Astrocyte (in vitro differentiated cells and primary cell): ENCODE measurements at regions not wholly inside any gene's neighbourhood (a gene's known extent, or its start where the extent isn't known, plus 50 kb on each side); places are given as distances from the start of the nearest gene placed in this dataset.

Experiments used
- DNase-seq: peaks from one replicate; pipeline ENCODE4 v3.0.0-alpha.2; 2010; ENCODE audit warnings: low read depth
- FAIRE-seq: peaks from 2 replicates; lab custom pipeline; 2011; peaks lifted over from hg19 to GRCh38; lab: Jason Lieb, UNC
- H2AFZ ChIP-seq: 2 replicates; pipeline ENCODE4 v1.6.0; 2012; ENCODE audit warnings: low read depth, low read length, inconsistent platforms
- H3K27ac ChIP-seq: 2 replicates; pipeline ENCODE4 v1.5.1; 2011; ENCODE audit warnings: low read depth, low read length, inconsistent platforms
- H3K27me3 ChIP-seq: 2 replicates; pipeline ENCODE4 v1.6.0; 2011; ENCODE audit warnings: low read length, inconsistent platforms; ENCODE audit not compliant: insufficient read depth
- H3K36me3 ChIP-seq: 2 replicates; pipeline ENCODE4 v1.5.1; 2011; ENCODE audit warnings: low read length, inconsistent platforms; ENCODE audit not compliant: insufficient read depth
- H3K4me1 ChIP-seq: 2 replicates; pipeline ENCODE4 v1.5.1; 2011; ENCODE audit warnings: low read length, inconsistent platforms; ENCODE audit not compliant: insufficient read depth
- H3K4me2 ChIP-seq: 2 replicates; pipeline ENCODE4 v1.6.0; 2012; ENCODE audit warnings: low read length, inconsistent platforms
- H3K4me3 ChIP-seq: 2 replicates; pipeline ENCODE4 v1.5.1; 2011; ENCODE audit warnings: low read depth, mild to moderate bottlenecking, low read length, inconsistent platforms; ENCODE audit not compliant: insufficient read depth
- H3K79me2 ChIP-seq: 2 replicates; pipeline ENCODE4 v1.6.0; 2012; ENCODE audit warnings: mild to moderate bottlenecking, low read length, inconsistent platforms; ENCODE audit not compliant: insufficient read depth
- H3K9ac ChIP-seq: 2 replicates; pipeline ENCODE4 v1.6.0; 2012; ENCODE audit warnings: mild to moderate bottlenecking, low read length, inconsistent platforms
- H3K9me3 ChIP-seq: 2 replicates; pipeline ENCODE4 v1.5.1; 2012; ENCODE audit warnings: low read depth, mild to moderate bottlenecking, low read length, inconsistent platforms; ENCODE audit not compliant: insufficient read depth
- H4K20me1 ChIP-seq: 2 replicates; pipeline ENCODE4 v1.6.0; 2012; ENCODE audit warnings: low read length, inconsistent platforms; ENCODE audit not compliant: insufficient read depth
- H3K27ac Mint-ChIP-seq: one replicate; pipeline ENCODE4 v1.8.0; 2021; ENCODE audit warnings: mild to moderate bottlenecking, mixed read lengths; ENCODE audit not compliant: unreplicated experiment
- H3K27me3 Mint-ChIP-seq: one replicate; pipeline ENCODE4 v1.8.0; 2021; ENCODE audit warnings: low read depth, mixed read lengths; ENCODE audit not compliant: unreplicated experiment
- H3K36me3 Mint-ChIP-seq: one replicate; pipeline ENCODE4 v1.8.0; 2021; ENCODE audit warnings: low read depth, mixed read lengths; ENCODE audit not compliant: unreplicated experiment
- H3K4me1 Mint-ChIP-seq: one replicate; pipeline ENCODE4 v1.8.0; 2021; ENCODE audit warnings: low read depth, mixed read lengths; ENCODE audit not compliant: unreplicated experiment
- H3K4me3 Mint-ChIP-seq: one replicate; pipeline ENCODE4 v1.8.0; 2021; ENCODE audit warnings: mild to moderate bottlenecking, moderate library complexity, mixed read lengths; ENCODE audit not compliant: unreplicated experiment
- H3K9me3 Mint-ChIP-seq: one replicate; pipeline ENCODE4 v1.8.0; 2021; ENCODE audit warnings: mild to moderate bottlenecking, mixed read lengths; ENCODE audit not compliant: unreplicated experiment
- CTCF ChIP-seq: IDR thresholded peaks from 2 replicates; pipeline ENCODE4 v1.5.1; 2011; ENCODE audit warnings: low read depth, mild to moderate bottlenecking, inconsistent platforms, low read length, moderate library complexity; ENCODE audit not compliant: insufficient read depth
- EZH2 ChIP-seq: IDR thresholded peaks from 2 replicates; pipeline ENCODE4 v1.6.1; 2012; ENCODE audit warnings: mild to moderate bottlenecking, low read length, inconsistent platforms; ENCODE audit not compliant: insufficient read depth

DNA sequence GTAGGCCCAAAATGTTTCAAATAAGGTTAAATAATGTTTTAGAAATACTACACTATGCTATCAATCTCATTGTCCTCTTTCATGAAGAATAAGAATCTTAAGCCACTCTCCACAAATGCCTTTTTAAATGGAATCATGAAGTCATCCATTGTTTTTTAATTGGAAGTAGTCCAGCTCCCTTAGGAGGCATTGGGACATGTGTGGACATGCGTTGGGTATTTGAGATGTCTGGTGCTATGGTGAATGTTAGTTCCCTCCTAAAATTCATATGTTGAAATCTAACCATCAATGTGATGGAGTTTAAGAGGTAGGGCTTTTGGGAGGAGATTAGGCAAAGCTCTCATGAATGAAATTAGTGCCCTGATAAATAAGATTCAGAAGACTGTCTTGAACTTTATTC is 289.0 kb downstream of the C4orf33 start:
- no peaks in the 10 kb centered on the region for H3K27me3 ChIP-seq
- DNase-seq (no peak), FAIRE-seq (no peak)
- no peak overlapping the region for H3K4me2 ChIP-seq
- no peaks in the 10 kb centered on the region for H3K9me3 ChIP-seq
- H2AFZ ChIP-seq = no peak overlapping the region
- H3K79me2 ChIP-seq = no peaks in the 10 kb centered on the region
- Mint-ChIP-seq H3K4me3 (no peak overlapping the region), H3K27me3 (peaks cover 2% of the 10 kb centered on the region), H3K4me1 (no peaks in the 10 kb centered on the region), H3K36me3 (no peaks in the 10 kb centered on the region), H3K9me3 (peaks cover 4% of the 10 kb centered on the region), H3K27ac (peak overlapping the region; percentile 8)
- H3K9ac ChIP-seq = no peak overlapping the region
- TF ChIP-seq EZH2 = no peak
- no peak for TF ChIP-seq CTCF
- H4K20me1 ChIP-seq = no peaks in the 10 kb centered on the region
- no peaks in the 10 kb centered on the region for H3K36me3 ChIP-seq
- H3K4me3 ChIP-seq = no peak overlapping the region
- no peaks in the 10 kb centered on the region for H3K4me1 ChIP-seq
- H3K27ac ChIP-seq = no peak overlapping the region

- no peaks in the 10 kb centered on the region for H3K36me3 ChIP-seq
- H2AFZ ChIP-seq = no peak overlapping the region
- no peak for TF ChIP-seq EZH2
- no peak for TF ChIP-seq CTCF
- no peak overlapping the region for H3K27ac ChIP-seq
- H4K20me1 ChIP-seq = no peaks in the 10 kb centered on the region
- H3K4me3 ChIP-seq = no peak overlapping the region
- no peaks in the 10 kb centered on the region for H3K36me3 Mint-ChIP-seq
- H3K4me3 Mint-ChIP-seq = no peak overlapping the region
- FAIRE-seq (no peak), DNase-seq (no peak)
- H3K4me1 Mint-ChIP-seq = no peaks in the 10 kb centered on the region
- no peaks in the 10 kb centered on the region for H3K27me3 ChIP-seq
- H3K27ac Mint-ChIP-seq = no peak overlapping the region
- H3K4me1 ChIP-seq = no peaks in the 10 kb centered on the region
- no peaks in the 10 kb centered on the region for H3K79me2 ChIP-seq
- peaks cover 4% of the 10 kb centered on the region for H3K9me3 Mint-ChIP-seq
- no peak overlapping the region for H3K9ac ChIP-seq
- H3K27me3 Mint-ChIP-seq = peaks cover 2% of the 10 kb centered on the region
- no peak overlapping the region for H3K4me2 ChIP-seq
- no peaks in the 10 kb centered on the region for H3K9me3 ChIP-seq
Measured at GRCh38 chr4:129387666-129388065, 291.7 kb downstream of the C4orf33 start.

DNA sequence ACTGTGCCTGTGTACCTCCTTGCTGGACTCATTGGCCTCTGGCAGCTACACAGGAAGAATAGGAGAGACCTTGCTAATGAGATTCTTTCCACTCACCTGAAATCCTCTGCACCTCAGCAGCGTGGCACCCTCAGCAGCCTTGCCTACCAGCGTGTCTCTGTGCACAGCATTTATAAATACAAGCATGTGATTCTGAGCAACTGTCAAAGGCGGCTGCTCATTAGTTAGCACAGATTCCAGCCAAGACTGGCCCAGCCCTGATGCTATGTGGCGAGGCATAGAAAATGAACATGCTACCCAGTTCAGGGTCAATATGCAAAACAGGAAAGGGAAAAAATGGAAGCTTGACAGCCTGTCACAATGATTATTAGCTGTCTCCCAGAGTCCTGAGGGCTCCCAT is 298.0 kb downstream of the C4orf33 start:
- peaks cover 2% of the 10 kb centered on the region for H3K9me3 Mint-ChIP-seq
- no peak overlapping the region for H3K4me2 ChIP-seq

More for the DNA sequence above, 298.0 kb downstream of the C4orf33 start:
- no peak for FAIRE-seq
- TF ChIP-seq EZH2 (no peak), CTCF (no peak)
- H3K27me3 ChIP-seq = no peaks in the 10 kb centered on the region
- no peak overlapping the region for H3K4me3 ChIP-seq
- no peak overlapping the region for H2AFZ ChIP-seq
- H3K79me2 ChIP-seq = no peaks in the 10 kb centered on the region
- H3K36me3 ChIP-seq = no peaks in the 10 kb centered on the region
- Mint-ChIP-seq H3K4me1 (peaks cover 6% of the 10 kb centered on the region), H3K27me3 (no peaks in the 10 kb centered on the region), H3K36me3 (no peaks in the 10 kb centered on the region), H3K4me3 (no peak overlapping the region), H3K27ac (no peak overlapping the region)
- no peaks in the 10 kb centered on the region for H3K4me1 ChIP-seq
- no peaks in the 10 kb centered on the region for H3K9me3 ChIP-seq
- no peak overlapping the region for H3K9ac ChIP-seq
- no peak for DNase-seq
- H3K27ac ChIP-seq = no peak overlapping the region
- no peaks in the 10 kb centered on the region for H4K20me1 ChIP-seq
